ENCODE measurements at regions not wholly inside any gene's neighbourhood (a gene's known extent, or its start where the extent isn't known, plus 50 kb on each side); places are given as distances from the start of the nearest gene placed in this dataset.
"Not testable (repeated sequence)": the region's sequence is repeated elsewhere in the genome, so short reads cannot be mapped to it uniquely, and the experiment has no call there.

GRCh38 chr16:88134899-88135682, 183.9 kb downstream of the BANP start:
- TF ChIP-seq CTCF (IDR thresholded peaks at IDR 0.05; ENCODE audit: control extremely low read depth in 1 of 3, insufficient read depth in 1 of 3, low read depth in 1 of 3, low read length in 3 of 3); EZH2 (IDR thresholded peaks at IDR 0.05; ENCODE audit: low read depth, low read length, severe bottlenecking): not testable (repeated sequence)

Data from H1 (cell line).